ENCODE measurements at regions not wholly inside any gene's neighbourhood (a gene's known extent, or its start where the extent isn't known, plus 50 kb on each side); places are given as distances from the start of the nearest gene placed in this dataset.

DNA sequence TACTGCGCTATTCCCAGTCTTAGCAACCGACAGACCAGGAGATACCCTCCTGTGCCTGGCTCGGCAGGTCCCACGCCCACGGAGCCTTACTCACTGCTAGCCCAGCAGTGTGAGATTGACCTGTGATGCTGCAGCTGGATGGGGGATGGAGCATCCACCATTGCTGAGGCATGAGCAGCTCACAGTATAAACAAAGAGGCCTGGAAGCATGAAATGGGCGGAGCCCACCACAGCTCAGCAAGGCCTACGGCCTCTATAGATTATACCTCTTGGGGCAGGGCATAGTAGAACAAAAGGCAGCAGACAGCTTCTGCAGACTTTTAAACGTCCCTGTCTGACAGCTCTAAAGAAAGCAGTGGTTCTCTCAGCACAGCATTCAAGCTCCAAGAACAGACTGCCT is 160.3 kb downstream of the ANXA2 start:
- no peak overlapping the region for H3K4me3 ChIP-seq (ENCODE audit: low read depth, low read length)
- TF ChIP-seq, protein P1, sequence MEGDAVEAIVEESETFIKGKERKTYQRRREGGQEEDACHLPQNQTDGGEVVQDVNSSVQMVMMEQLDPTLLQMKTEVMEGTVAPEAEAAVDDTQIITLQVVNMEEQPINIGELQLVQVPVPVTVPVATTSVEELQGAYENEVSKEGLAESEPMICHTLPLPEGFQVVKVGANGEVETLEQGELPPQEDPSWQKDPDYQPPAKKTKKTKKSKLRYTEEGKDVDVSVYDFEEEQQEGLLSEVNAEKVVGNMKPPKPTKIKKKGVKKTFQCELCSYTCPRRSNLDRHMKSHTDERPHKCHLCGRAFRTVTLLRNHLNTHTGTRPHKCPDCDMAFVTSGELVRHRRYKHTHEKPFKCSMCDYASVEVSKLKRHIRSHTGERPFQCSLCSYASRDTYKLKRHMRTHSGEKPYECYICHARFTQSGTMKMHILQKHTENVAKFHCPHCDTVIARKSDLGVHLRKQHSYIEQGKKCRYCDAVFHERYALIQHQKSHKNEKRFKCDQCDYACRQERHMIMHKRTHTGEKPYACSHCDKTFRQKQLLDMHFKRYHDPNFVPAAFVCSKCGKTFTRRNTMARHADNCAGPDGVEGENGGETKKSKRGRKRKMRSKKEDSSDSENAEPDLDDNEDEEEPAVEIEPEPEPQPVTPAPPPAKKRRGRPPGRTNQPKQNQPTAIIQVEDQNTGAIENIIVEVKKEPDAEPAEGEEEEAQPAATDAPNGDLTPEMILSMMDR (IDR thresholded peaks at IDR 0.05; ENCODE audit: low read depth, low read length): no peak

DNA sequence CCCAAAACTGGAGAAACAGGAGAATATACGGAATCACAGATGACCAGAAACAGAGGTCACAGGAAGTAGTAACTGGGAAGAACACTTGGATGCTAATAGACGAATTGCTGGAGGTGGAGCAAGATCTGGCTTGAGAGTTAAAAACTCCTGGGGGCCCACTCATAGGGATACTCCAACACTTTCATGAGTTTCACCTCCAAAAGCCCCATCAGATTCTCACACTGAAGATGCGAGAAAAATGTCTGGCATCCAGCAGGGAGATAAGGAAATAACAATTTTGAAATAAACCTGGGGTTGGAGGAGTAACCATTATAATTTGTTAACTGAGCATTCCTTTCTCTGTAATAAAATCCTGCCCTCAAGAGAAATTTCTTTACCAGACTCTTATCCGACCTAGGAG is 154.0 kb downstream of the ANXA2 start:
- TF ChIP-seq, protein P1 (IDR thresholded peaks at IDR 0.05; ENCODE audit: low read depth, low read length): no peak
- no peak overlapping the region for H3K4me3 ChIP-seq (ENCODE audit: low read depth, low read length)

DNA sequence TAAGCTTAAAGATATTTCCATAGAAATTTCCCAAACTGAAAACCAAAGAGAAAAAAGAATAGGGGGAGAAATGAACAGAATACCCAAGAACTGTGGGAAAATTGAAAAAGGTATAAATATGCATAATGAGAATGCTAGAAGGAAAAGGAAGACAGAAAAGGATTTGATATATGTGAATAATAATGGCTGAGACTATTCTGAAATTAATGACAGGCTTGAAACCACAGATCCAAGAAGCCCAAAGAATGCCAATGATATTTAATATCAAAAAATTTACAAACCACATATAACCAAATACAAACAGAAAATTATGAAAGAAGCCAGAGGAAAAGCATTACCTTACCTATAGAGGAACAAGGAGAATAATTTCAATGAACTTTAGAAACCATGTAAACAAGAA is 153.0 kb downstream of the ANXA2 start:
- no peak overlapping the region for H3K4me3 ChIP-seq (ENCODE audit: low read depth, low read length)
- TF ChIP-seq, protein P1 (IDR thresholded peaks at IDR 0.05; ENCODE audit: low read depth, low read length): no peak

DNA sequence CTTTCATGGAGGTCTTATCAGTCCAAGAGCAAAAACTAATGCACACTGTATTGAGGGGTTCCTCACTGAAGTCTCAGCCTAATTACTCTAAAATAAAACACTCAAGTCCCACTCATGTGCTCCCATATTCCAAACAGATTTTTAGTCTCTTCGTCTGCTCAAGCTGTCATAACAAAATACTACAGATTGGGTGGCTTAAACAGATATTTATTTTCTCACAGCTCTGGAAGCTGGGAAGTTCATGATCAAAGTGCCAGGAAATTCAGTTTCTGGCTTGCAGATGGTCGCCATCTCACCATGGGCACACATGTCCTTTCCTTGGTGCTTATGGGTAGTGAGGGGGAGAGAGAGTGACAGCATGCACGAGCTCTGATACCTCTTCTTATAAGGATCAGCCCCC is 147.5 kb downstream of the ANXA2 start:
- TF ChIP-seq, protein P1 (IDR thresholded peaks at IDR 0.05; ENCODE audit: low read depth, low read length): no peak

DNA sequence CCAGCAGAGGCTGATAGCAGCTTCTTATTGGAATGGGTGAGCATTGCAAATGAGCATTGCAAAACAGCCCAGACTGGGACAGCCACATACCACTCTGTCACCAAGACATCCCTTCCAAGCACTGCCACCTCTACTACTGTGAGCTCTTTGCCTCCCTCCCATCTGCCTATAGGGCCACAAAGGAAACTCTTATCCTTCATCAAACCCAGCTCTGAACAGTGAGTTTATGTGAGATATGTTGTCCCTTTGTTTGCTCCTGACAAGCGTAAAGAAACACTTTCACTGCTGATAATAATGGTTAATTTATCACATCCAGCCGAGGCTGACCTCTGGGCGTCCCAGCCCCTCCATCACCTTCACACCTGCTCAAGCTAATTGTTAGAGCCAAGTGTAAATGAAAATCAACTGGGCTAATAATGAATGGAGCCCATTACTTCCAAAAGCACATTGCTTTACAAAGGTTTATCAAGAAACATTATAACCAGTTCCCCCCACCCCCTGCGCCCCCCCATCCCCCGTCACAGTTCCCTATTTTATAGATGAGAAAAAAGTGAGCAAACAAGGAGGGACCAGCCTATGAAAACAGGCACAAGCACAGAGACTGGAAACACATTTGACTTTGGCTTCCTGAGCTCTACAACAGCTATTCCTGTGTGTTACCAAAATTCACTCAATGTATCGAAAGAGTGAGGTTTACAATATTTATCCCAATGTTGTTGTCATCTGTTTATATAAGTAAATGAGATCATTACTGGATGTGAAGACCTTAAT is 146.3 kb downstream of the ANXA2 start:
- TF ChIP-seq, protein P1 (IDR thresholded peaks at IDR 0.05; ENCODE audit: low read depth, low read length): no peak
- no peak overlapping the region for H3K4me3 ChIP-seq (ENCODE audit: low read depth, low read length)

More for the DNA sequence above, 147.5 kb downstream of the ANXA2 start:
- H3K4me3 ChIP-seq (ENCODE audit: low read depth, low read length): no peak overlapping the region

DNA sequence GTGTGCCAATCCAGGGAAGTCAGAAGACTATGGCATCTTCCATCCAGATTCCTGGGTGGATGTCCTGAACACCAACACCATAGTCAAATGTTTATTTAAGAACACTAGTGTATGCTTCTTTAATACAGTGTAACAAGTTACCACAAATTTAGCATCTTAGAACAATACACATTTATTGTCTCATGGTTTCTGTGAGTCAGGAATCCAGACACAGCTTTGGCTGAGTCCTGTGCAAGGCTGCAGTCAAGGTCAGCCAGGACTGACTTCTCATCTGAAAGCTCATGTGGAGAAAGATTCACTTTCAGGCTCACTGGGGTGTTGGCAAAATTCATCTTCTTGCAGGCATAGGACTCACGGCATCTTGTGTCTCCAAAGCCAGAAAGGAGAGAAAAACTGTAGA is 143.4 kb downstream of the ANXA2 start:
- H3K4me3 ChIP-seq (ENCODE audit: low read depth, low read length): no peak overlapping the region
- TF ChIP-seq, protein P1 (IDR thresholded peaks at IDR 0.05; ENCODE audit: low read depth, low read length): no peak

DNA sequence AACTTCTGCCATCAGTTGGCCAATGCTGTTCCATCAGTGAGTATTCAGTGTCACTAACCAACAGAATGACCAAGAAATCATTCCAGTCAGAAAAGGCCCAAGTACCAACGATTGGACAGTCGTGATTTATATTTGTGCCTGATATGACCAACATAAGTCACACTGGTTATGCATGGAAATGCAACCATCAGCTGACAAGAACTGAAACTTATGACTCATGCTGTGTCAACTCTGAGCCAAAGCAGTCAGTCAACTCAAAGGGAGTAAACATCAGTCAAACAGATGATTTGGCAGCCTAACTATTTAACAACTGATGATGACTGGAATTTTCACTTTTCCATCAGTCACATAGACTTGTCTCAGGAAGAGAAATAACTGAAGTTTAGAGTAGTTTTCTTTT is 142.4 kb downstream of the ANXA2 start:
- TF ChIP-seq, protein P1 (IDR thresholded peaks at IDR 0.05; ENCODE audit: low read depth, low read length): no peak
- H3K4me3 ChIP-seq (ENCODE audit: low read depth, low read length): no peak overlapping the region
